MM.1S (cell line): ENCODE measurements at regions not wholly inside any gene's neighbourhood (a gene's known extent, or its start where the extent isn't known, plus 50 kb on each side); places are given as distances from the start of the nearest gene placed in this dataset.

ENCODE experiments used
- EZH2 ChIP-seq: fragments of 300-600 bp; sonication (generic); optimal IDR thresholded peaks from 2 replicates; pipeline ENCODE3; 2017; ENCODE audit warnings: low read depth, mild to moderate bottlenecking, antibody characterized with exemption, low read length, mixed read lengths
- EZH2phosphoT487 ChIP-seq: fragments of 300-600 bp; sonication (generic); IDR thresholded peaks from 2 replicates; pipeline ENCODE4 v1.6.1; 2018; ENCODE audit warnings: antibody characterized with exemption, low read length
- TF ChIP-seq, protein P1 (sequence below): fragments of 300-600 bp; sonication (generic); IDR thresholded peaks from 2 replicates; pipeline ENCODE4 v1.5.1; 2016; ENCODE audit warnings: antibody characterized with exemption, low read length, mixed read lengths

DNA sequence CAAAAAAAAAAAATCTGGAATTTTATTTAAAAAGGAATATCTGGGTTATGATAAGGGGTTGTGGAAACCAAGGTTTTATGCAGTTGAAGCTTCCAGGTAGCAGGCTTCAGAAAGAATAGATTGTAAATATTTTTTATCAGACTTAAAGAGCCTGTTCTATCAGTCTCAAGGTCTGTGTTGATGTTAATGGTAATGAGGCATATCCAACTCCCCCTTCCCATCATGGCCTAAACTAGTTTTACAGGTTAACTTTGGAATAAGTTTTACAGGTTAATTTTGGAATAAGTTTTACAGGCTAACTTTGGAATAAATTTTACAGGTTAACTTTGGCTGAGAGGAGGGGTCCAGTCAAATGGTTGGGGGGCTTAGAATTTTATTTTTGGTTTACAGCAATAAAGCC, 92.4 kb downstream of the CD24 start:
- TF ChIP-seq, protein P1, sequence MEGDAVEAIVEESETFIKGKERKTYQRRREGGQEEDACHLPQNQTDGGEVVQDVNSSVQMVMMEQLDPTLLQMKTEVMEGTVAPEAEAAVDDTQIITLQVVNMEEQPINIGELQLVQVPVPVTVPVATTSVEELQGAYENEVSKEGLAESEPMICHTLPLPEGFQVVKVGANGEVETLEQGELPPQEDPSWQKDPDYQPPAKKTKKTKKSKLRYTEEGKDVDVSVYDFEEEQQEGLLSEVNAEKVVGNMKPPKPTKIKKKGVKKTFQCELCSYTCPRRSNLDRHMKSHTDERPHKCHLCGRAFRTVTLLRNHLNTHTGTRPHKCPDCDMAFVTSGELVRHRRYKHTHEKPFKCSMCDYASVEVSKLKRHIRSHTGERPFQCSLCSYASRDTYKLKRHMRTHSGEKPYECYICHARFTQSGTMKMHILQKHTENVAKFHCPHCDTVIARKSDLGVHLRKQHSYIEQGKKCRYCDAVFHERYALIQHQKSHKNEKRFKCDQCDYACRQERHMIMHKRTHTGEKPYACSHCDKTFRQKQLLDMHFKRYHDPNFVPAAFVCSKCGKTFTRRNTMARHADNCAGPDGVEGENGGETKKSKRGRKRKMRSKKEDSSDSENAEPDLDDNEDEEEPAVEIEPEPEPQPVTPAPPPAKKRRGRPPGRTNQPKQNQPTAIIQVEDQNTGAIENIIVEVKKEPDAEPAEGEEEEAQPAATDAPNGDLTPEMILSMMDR = no peak
- TF ChIP-seq EZH2 (no peak), EZH2phosphoT487 (no peak)
